PC-9 (cell line): ENCODE measurements at regions not wholly inside any gene's neighbourhood (a gene's known extent, or its start where the extent isn't known, plus 50 kb on each side); places are given as distances from the start of the nearest gene placed in this dataset.

Experiments used
- CTCF ChIP-seq: fragments of 200-600 bp; sonication (generic); conservative IDR thresholded peaks from 2 replicates; pipeline ENCODE4 v1.6.1; 2017; ENCODE audit warnings: mixed run types, antibody characterized with exemption, mild to moderate bottlenecking, moderate library complexity
- EZH2 ChIP-seq: fragments of 200-600 bp; sonication (generic); IDR thresholded peaks from 2 replicates; pipeline ENCODE4 v1.8.0; 2017; ENCODE audit warnings: antibody characterized with exemption, low read depth

GRCh38 chr13:48158290-48158689 lies 63.4 kb upstream of the MED4 start:
- TF ChIP-seq CTCF = no peak
- TF ChIP-seq EZH2 = no peak
